Endothelial cell of umbilical vein (primary cell): ENCODE measurements at regions not wholly inside any gene's neighbourhood (a gene's known extent, or its start where the extent isn't known, plus 50 kb on each side); places are given as distances from the start of the nearest gene placed in this dataset.

ENCODE experiments used
- CTCF ChIP-seq, 2 donors: IDR thresholded peaks; 1 replicate in 1 of 2; 2 replicates in 1 of 2; pipeline ENCODE4 v1.5.1; 2011; ENCODE audit warnings: low read length in 2 of 2, mild to moderate bottlenecking in 2 of 2, moderate library complexity in 2 of 2, control low read depth in 1 of 2, inconsistent platforms in 1 of 2, low read depth in 1 of 2; ENCODE audit not compliant: insufficient read depth in 1 of 2; ENCODE audit errors: extremely low read depth in 1 of 2
- JUN ChIP-seq: IDR thresholded peaks from 2 replicates; pipeline ENCODE4 v1.6.1; 2011; ENCODE audit warnings: borderline replicate concordance, low read depth; ENCODE audit not compliant: insufficient read length, insufficient read depth
- MAX ChIP-seq: IDR thresholded peaks from 2 replicates; pipeline ENCODE4 v1.6.1; 2011; ENCODE audit not compliant: insufficient read depth, insufficient read length
- MYC ChIP-seq: IDR thresholded peaks from one replicate; pipeline ENCODE4 v1.6.1; 2011; ENCODE audit warnings: mild to moderate bottlenecking, low read depth, low read length
- POLR2A ChIP-seq: IDR thresholded peaks from 2 replicates; pipeline ENCODE4 v1.6.1; 2012; ENCODE audit warnings: low read depth, mild to moderate bottlenecking, control low read depth, low read length
- POLR2AphosphoS5 ChIP-seq: IDR thresholded peaks from 2 replicates; pipeline ENCODE4 v1.6.1; 2012; ENCODE audit warnings: low read depth, mild to moderate bottlenecking, control low read depth, low read length, moderate library complexity; ENCODE audit not compliant: insufficient read depth

GRCh38 chr18:29060349-29060748, 883.4 kb upstream of the CDH2 start:
- TF ChIP-seq POLR2AphosphoS5: no peak
- no peak for TF ChIP-seq CTCF (IDR thresholded peaks at IDR 0.05; ENCODE audit: extremely low read depth in 1 of 2, insufficient read depth in 1 of 2, low read depth in 1 of 2, low read length in 2 of 2)
- TF ChIP-seq POLR2A: no peak
- no peak for TF ChIP-seq MAX
- TF ChIP-seq MYC: no peak
- TF ChIP-seq JUN: no peak
